ENCODE measurements at regions not wholly inside any gene's neighbourhood (a gene's known extent, or its start where the extent isn't known, plus 50 kb on each side); places are given as distances from the start of the nearest gene placed in this dataset.

GRCh38 chr5:102040326-102040725 is 255.8 kb downstream of the SLCO4C1 start:
- no peak overlapping the region for H3K9ac ChIP-seq (ENCODE audit: low read length)
- H2AK5ac ChIP-seq (ENCODE audit: low read length), result no peak overlapping the region
- no peak overlapping the region for H3K4ac ChIP-seq (ENCODE audit: low read depth, low read length)
- no peak overlapping the region for H4K91ac ChIP-seq (ENCODE audit: low read depth, low read length)
- H3K27ac ChIP-seq (ENCODE audit: low read depth, low read length), result no peak overlapping the region
- no peak overlapping the region for H3K4me3 ChIP-seq (ENCODE audit: low read depth, low read length)
- H3K36me3 ChIP-seq (ENCODE audit: control insufficient read depth in 1 of 2, insufficient read depth in 2 of 2, low read length in 2 of 2), result no peaks in the 10 kb centered on the region
- no peak for DNase-seq
- H2BK120ac ChIP-seq (ENCODE audit: insufficient read depth, low read length, poor library complexity), result no peak overlapping the region
- no peak overlapping the region for H2AFZ ChIP-seq (ENCODE audit: insufficient read depth, low read length, poor library complexity)
- H3K18ac ChIP-seq (ENCODE audit: low read length), result no peak overlapping the region
- H3K23ac ChIP-seq (ENCODE audit: low read length), result no peak overlapping the region
- no peak overlapping the region for H4K12ac ChIP-seq (ENCODE audit: low read depth, low read length)
- H2BK5ac ChIP-seq (ENCODE audit: low read depth, low read length, poor library complexity), result no peak overlapping the region
- WGBS (ENCODE audit: extremely low coverage, insufficient coverage, insufficient read length), result no CpG with 5 or more reads among the region's 1 CpG
- H3K4me1 ChIP-seq (ENCODE audit: control insufficient read depth in 1 of 2, insufficient read depth in 2 of 2, low read length in 2 of 2), result no peaks in the 10 kb centered on the region
- no peak overlapping the region for H3K4me2 ChIP-seq (ENCODE audit: low read length)
- H4K8ac ChIP-seq (ENCODE audit: low read depth, low read length), result no peak overlapping the region
- no peak overlapping the region for H2BK12ac ChIP-seq (ENCODE audit: low read length)
- no peaks in the 10 kb centered on the region for H3K79me2 ChIP-seq (ENCODE audit: control insufficient read depth, insufficient read depth, low read length, poor library complexity)
- no peaks in the 10 kb centered on the region for H3K9me3 ChIP-seq (ENCODE audit: insufficient read depth, low read depth, low read length)
- no peak overlapping the region for H3K14ac ChIP-seq (ENCODE audit: low read length)
- H3K27me3 ChIP-seq (ENCODE audit: insufficient read depth, low read length), result no peaks in the 10 kb centered on the region
- no peaks in the 10 kb centered on the region for H3K79me1 ChIP-seq (ENCODE audit: low read length)

GRCh38 chr5:102036927-102037326 is 259.2 kb downstream of the SLCO4C1 start:
- Histone ChIP-seq H3K4ac (ENCODE audit: low read depth, low read length) (no peak overlapping the region), H3K14ac (ENCODE audit: low read length) (no peak overlapping the region), H4K8ac (ENCODE audit: low read depth, low read length) (no peak overlapping the region), H3K4me1 (ENCODE audit: control insufficient read depth in 1 of 2, insufficient read depth in 2 of 2, low read length in 2 of 2) (no peaks in the 10 kb centered on the region), H2BK12ac (ENCODE audit: low read length) (no peak overlapping the region), H3K9ac (ENCODE audit: low read length) (no peak overlapping the region), H3K27ac (ENCODE audit: low read depth, low read length) (no peak overlapping the region), H4K91ac (ENCODE audit: low read depth, low read length) (no peak overlapping the region), H3K79me1 (ENCODE audit: low read length) (no peaks in the 10 kb centered on the region), H2BK5ac (ENCODE audit: low read depth, low read length, poor library complexity) (no peak overlapping the region), H3K18ac (ENCODE audit: low read length) (no peak overlapping the region), H3K4me3 (ENCODE audit: low read depth, low read length) (no peak overlapping the region), H2AK5ac (ENCODE audit: low read length) (no peak overlapping the region), H3K23ac (ENCODE audit: low read length) (no peak overlapping the region), H2AFZ (ENCODE audit: insufficient read depth, low read length, poor library complexity) (no peak overlapping the region), H3K4me2 (ENCODE audit: low read length) (no peak overlapping the region), H3K27me3 (ENCODE audit: insufficient read depth, low read length) (no peaks in the 10 kb centered on the region), H3K79me2 (ENCODE audit: control insufficient read depth, insufficient read depth, low read length, poor library complexity) (no peaks in the 10 kb centered on the region), H3K36me3 (ENCODE audit: control insufficient read depth in 1 of 2, insufficient read depth in 2 of 2, low read length in 2 of 2) (no peaks in the 10 kb centered on the region), H2BK120ac (ENCODE audit: insufficient read depth, low read length, poor library complexity) (no peak overlapping the region), H3K9me3 (ENCODE audit: insufficient read depth, low read depth, low read length) (no peaks in the 10 kb centered on the region), H4K12ac (ENCODE audit: low read depth, low read length) (no peak overlapping the region)
- DNase-seq, result no peak

GRCh38 chr5:102031711-102032110 is 264.4 kb downstream of the SLCO4C1 start:
- Histone ChIP-seq H3K4me1 (ENCODE audit: control insufficient read depth in 1 of 2, insufficient read depth in 2 of 2, low read length in 2 of 2) (no peaks in the 10 kb centered on the region), H3K79me1 (ENCODE audit: low read length) (no peaks in the 10 kb centered on the region), H3K27me3 (ENCODE audit: insufficient read depth, low read length) (no peaks in the 10 kb centered on the region), H3K27ac (ENCODE audit: low read depth, low read length) (no peak overlapping the region), H2AK5ac (ENCODE audit: low read length) (no peak overlapping the region), H3K4ac (ENCODE audit: low read depth, low read length) (no peak overlapping the region), H3K79me2 (ENCODE audit: control insufficient read depth, insufficient read depth, low read length, poor library complexity) (no peaks in the 10 kb centered on the region), H2BK5ac (ENCODE audit: low read depth, low read length, poor library complexity) (no peak overlapping the region), H3K4me3 (ENCODE audit: low read depth, low read length) (no peak overlapping the region), H3K23ac (ENCODE audit: low read length) (no peak overlapping the region), H3K14ac (ENCODE audit: low read length) (no peak overlapping the region), H2BK12ac (ENCODE audit: low read length) (no peak overlapping the region), H2BK120ac (ENCODE audit: insufficient read depth, low read length, poor library complexity) (no peak overlapping the region), H4K91ac (ENCODE audit: low read depth, low read length) (no peak overlapping the region), H3K9me3 (ENCODE audit: insufficient read depth, low read depth, low read length) (no peaks in the 10 kb centered on the region), H4K12ac (ENCODE audit: low read depth, low read length) (no peak overlapping the region), H3K9ac (ENCODE audit: low read length) (no peak overlapping the region), H4K8ac (ENCODE audit: low read depth, low read length) (no peak overlapping the region), H2AFZ (ENCODE audit: insufficient read depth, low read length, poor library complexity) (no peak overlapping the region), H3K36me3 (ENCODE audit: control insufficient read depth in 1 of 2, insufficient read depth in 2 of 2, low read length in 2 of 2) (no peaks in the 10 kb centered on the region), H3K4me2 (ENCODE audit: low read length) (no peak overlapping the region), H3K18ac (ENCODE audit: low read length) (no peak overlapping the region)
- no peak for DNase-seq
- no CpG with 5 or more reads among the region's 2 CpGs for whole genome bisulfite sequencing (ENCODE audit: extremely low coverage, insufficient coverage, insufficient read length)

GRCh38 chr5:102018690-102019089 is 277.4 kb downstream of the SLCO4C1 start:
- Histone ChIP-seq H3K79me1 (ENCODE audit: low read length) (no peaks in the 10 kb centered on the region), H3K4ac (ENCODE audit: low read depth, low read length) (no peak overlapping the region), H2BK120ac (ENCODE audit: insufficient read depth, low read length, poor library complexity) (no peak overlapping the region), H2AK5ac (ENCODE audit: low read length) (no peak overlapping the region), H3K27me3 (ENCODE audit: insufficient read depth, low read length) (no peaks in the 10 kb centered on the region), H3K9me3 (ENCODE audit: insufficient read depth, low read depth, low read length) (no peaks in the 10 kb centered on the region), H3K9ac (ENCODE audit: low read length) (no peak overlapping the region), H3K14ac (ENCODE audit: low read length) (no peak overlapping the region), H3K27ac (ENCODE audit: low read depth, low read length) (no peak overlapping the region), H3K4me1 (ENCODE audit: control insufficient read depth in 1 of 2, insufficient read depth in 2 of 2, low read length in 2 of 2) (no peaks in the 10 kb centered on the region), H3K4me3 (ENCODE audit: low read depth, low read length) (no peak overlapping the region), H4K91ac (ENCODE audit: low read depth, low read length) (no peak overlapping the region), H3K36me3 (ENCODE audit: control insufficient read depth in 1 of 2, insufficient read depth in 2 of 2, low read length in 2 of 2) (no peaks in the 10 kb centered on the region), H2BK12ac (ENCODE audit: low read length) (no peak overlapping the region), H2BK5ac (ENCODE audit: low read depth, low read length, poor library complexity) (no peak overlapping the region), H4K12ac (ENCODE audit: low read depth, low read length) (no peak overlapping the region), H3K4me2 (ENCODE audit: low read length) (no peak overlapping the region), H4K8ac (ENCODE audit: low read depth, low read length) (no peak overlapping the region), H2AFZ (ENCODE audit: insufficient read depth, low read length, poor library complexity) (no peak overlapping the region), H3K79me2 (ENCODE audit: control insufficient read depth, insufficient read depth, low read length, poor library complexity) (no peaks in the 10 kb centered on the region), H3K23ac (ENCODE audit: low read length) (no peak overlapping the region), H3K18ac (ENCODE audit: low read length) (no peak overlapping the region)
- no peak for DNase-seq
- no CpG with 5 or more reads among the region's 8 CpGs for WGBS (ENCODE audit: extremely low coverage, insufficient coverage, insufficient read length)

All from trophoblast cell (in vitro differentiated cells and primary cell).